Astrocyte of the cerebellum (primary cell): ENCODE measurements at regions not wholly inside any gene's neighbourhood (a gene's known extent, or its start where the extent isn't known, plus 50 kb on each side); places are given as distances from the start of the nearest gene placed in this dataset.

Experiments used
- DNase-seq: peaks from one replicate; pipeline ENCODE4 v3.0.0-alpha.2; 2011; ENCODE audit warnings: low read depth
- H3K4me3 ChIP-seq: 2 replicates; pipeline ENCODE4 v1.5.1; 2011; ENCODE audit warnings: mild to moderate bottlenecking, low read depth, low read length, moderate library complexity
- in situ Hi-C: cut with HindIII; loops from 2 replicates; pipeline ENCODE4 v1.10.0; 2017; ENCODE audit warnings: low sequenced_read_pairs
- TF ChIP-seq, protein P1 (sequence below): IDR thresholded peaks from 2 replicates; pipeline ENCODE4 v1.5.1; 2012; ENCODE audit warnings: low read length, low read depth, moderate library complexity, mild to moderate bottlenecking; ENCODE audit errors: missing control alignments

DNA sequence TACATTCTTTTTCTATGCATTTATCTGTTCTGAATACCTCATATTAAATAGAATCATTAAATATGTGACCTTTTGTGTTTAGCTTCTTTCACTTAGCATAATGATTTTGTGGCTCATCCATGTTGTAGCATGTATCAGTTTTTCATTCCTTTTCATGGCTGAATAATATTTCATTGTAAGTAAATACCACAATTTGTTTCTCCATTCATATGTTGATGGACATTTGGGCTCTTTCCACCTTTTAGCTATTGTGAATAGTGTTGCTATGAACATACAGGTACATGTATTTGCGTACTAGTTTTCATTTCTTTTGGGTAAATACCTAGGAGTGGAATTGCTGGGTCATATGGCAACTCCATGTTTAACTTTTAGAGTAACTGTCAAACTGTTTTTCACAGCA lies 85.1 kb downstream of the GNL3L start:
- no peak for DNase-seq
- TF ChIP-seq, protein P1, sequence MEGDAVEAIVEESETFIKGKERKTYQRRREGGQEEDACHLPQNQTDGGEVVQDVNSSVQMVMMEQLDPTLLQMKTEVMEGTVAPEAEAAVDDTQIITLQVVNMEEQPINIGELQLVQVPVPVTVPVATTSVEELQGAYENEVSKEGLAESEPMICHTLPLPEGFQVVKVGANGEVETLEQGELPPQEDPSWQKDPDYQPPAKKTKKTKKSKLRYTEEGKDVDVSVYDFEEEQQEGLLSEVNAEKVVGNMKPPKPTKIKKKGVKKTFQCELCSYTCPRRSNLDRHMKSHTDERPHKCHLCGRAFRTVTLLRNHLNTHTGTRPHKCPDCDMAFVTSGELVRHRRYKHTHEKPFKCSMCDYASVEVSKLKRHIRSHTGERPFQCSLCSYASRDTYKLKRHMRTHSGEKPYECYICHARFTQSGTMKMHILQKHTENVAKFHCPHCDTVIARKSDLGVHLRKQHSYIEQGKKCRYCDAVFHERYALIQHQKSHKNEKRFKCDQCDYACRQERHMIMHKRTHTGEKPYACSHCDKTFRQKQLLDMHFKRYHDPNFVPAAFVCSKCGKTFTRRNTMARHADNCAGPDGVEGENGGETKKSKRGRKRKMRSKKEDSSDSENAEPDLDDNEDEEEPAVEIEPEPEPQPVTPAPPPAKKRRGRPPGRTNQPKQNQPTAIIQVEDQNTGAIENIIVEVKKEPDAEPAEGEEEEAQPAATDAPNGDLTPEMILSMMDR = no peak
- in situ Hi-C loops = no loop called here
- no peak overlapping the region for H3K4me3 ChIP-seq

DNA sequence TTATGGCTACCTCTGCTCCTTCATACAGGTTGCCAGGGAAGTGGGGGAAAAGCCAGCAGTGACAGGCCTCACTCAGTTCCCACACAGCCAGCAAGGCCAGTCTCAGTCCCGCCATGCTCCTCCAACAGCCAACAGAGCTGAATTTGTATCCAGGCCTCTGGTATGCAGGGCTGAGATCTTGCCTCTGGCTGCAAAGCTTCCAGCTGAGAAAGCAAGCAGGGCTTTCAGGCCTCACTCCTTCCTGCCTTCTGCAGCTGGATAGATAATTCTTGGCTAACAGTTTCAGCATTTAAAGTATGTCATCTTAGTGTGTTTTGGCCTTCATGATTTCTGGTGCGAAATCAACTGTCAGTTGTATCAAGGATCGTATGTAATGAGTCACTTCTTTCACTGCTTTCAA lies 103.6 kb downstream of the GNL3L start:
- no peak overlapping the region for H3K4me3 ChIP-seq
- TF ChIP-seq, protein P1 = no peak
- no peak for DNase-seq
- in situ Hi-C loops = no loop called here

DNA sequence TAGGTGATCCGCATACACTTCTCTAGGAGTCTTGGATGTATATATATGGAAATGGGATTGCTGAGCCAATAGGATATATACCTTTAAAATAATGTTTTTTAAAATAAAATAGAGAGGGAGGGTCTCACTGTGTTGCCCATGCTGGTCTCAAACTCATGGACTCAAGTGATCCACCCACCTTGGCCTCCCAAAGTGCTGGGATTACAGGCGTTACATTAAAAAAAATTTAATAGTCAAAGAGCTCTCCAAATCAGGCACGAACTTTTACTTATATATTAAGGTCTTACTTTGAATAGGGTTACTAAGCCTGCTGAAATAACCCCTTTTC lies 109.0 kb downstream of the GNL3L start:
- in situ Hi-C loops = no loop called here
- TF ChIP-seq, protein P1 = no peak
- no peak for DNase-seq
- peak overlapping the region; percentile 52 for H3K4me3 ChIP-seq

DNA sequence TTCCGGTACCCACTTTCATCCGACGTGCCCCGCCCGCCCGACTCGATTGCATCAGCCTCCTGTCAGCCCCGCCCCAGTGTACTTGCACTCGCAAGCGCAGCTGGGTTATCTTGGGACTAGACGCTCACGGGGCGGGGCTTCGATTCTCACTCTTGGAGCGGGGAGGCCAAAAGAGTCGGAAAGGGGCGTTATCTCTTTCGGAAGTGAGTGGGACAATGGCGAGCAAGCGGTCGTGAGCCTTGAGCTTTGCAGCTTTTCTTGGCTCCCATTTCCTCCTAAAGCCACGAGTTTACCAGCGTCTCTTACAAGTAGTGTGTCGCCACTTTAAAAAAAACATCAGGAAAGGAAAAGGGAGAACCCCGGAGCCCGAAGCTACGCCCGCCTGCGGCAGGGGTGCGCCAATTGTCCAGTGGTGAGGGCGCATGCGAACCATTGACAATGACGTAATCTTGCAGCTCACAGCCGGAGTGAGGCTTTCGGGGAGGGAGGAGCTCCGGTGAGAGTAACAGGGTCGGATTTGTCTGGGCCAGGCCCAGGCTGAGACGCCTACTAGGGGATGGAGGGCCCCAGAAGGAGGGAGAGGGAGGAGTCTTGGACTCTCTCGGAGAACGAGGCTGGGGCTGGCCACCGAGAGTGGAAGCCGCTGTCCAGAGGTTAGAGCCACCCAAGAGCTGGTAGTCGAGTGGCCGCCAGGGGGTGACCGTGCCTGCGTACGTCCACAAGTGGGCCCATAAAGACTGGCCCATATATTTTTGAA lies 109.5 kb downstream of the GNL3L start:
- H3K4me3 ChIP-seq = peak overlapping the region; percentile 52
- peak; percentile 92 for DNase-seq
- in situ Hi-C loops = no loop called here

DNA sequence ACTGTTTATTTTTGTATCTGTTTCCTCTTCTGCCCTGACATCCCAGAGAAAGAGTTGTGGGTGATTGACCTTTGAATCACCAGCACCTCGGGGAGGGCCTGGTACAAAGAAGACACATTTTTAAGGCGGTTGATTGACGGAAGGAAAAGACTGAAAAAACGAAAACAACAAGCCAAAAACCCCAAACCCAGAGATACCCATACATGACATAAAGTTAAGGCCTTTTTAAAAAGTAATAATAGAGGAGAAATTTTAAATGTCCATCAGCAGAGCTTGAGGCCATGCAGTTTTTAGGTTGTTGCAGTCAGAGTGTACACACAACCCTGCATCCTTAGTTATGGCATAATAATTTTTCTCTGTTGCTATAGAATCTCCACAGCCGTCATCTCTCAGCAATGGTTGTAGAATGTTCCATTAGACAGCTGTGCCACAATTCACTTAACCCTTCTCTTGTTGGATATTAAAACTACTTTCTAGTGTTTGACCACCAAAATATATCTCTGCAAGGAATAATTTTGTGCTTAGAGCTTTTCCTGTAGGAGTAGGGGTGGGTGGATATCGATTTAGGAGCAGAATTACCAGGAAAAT lies 110.2 kb downstream of the GNL3L start:
- TF ChIP-seq, protein P1 = no peak
- no peak for DNase-seq
- in situ Hi-C loops = no loop called here
- peak overlapping the region; percentile 52 for H3K4me3 ChIP-seq

More for the DNA sequence above, 109.5 kb downstream of the GNL3L start:
- TF ChIP-seq, protein P1 = peak; percentile 63

DNA sequence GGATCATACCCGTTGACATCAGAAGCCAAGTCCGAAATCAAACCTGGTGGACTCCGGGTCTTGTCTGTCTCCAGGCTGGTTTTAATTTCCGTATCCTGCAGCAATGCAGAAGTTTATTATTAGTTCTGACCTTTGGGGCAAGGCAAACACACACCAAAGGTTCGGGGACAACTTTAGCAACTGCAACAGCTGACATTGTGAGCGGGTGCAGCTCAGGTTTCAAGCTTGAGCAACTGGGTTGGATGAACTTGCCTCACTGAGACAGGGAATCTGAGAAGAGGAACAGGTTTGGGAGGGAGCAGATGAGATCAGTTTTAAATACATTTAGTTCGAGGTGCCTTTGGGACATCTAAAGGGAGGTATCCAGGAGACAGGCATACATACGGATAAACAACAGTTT lies 110.7 kb downstream of the GNL3L start:
- DNase-seq = no peak
- H3K4me3 ChIP-seq = no peak overlapping the region
- in situ Hi-C loops = no loop called here
- TF ChIP-seq, protein P1 = no peak
